NCI-H460 (cell line): ENCODE measurements at regions not wholly inside any gene's neighbourhood (a gene's known extent, or its start where the extent isn't known, plus 50 kb on each side); places are given as distances from the start of the nearest gene placed in this dataset.
"Not testable (repeated sequence)": the region's sequence is repeated elsewhere in the genome, so short reads cannot be mapped to it uniquely, and the experiment has no call there.

ENCODE experiments used
- DNase-seq: peaks from one replicate; pipeline ENCODE4 v3.0.0-alpha.2; 2016; ENCODE audit warnings: low read depth; ENCODE audit errors: extremely low read depth

GRCh38 chr5:14954616-14955343, 83.2 kb upstream of the ANKH start:
- no peak for DNase-seq

GRCh38 chr5:14954216-14954615, 82.6 kb upstream of the ANKH start:
- DNase-seq: no peak

- DNase-seq: no peak
Observed at GRCh38 chr5:14953075-14953607, 81.6 kb upstream of the ANKH start.

GRCh38 chr5:14948383-14948782, 76.8 kb upstream of the ANKH start:
- no peak for DNase-seq

GRCh38 chr5:14946815-14947620, 75.4 kb upstream of the ANKH start:
- peak; percentile 49 for DNase-seq

GRCh38 chr5:14945450-14945849, 73.9 kb upstream of the ANKH start:
- no peak for DNase-seq

GRCh38 chr5:14944996-14945395, 73.4 kb upstream of the ANKH start:
- no peak for DNase-seq

GRCh38 chr5:14944350-14944739, 72.8 kb upstream of the ANKH start:
- DNase-seq: no peak

GRCh38 chr5:14942212-14942611, 70.6 kb upstream of the ANKH start:
- DNase-seq: no peak

GRCh38 chr5:14937254-14937653, 65.7 kb upstream of the ANKH start:
- DNase-seq: no peak

GRCh38 chr5:14936588-14936987, 65.0 kb upstream of the ANKH start:
- no peak for DNase-seq

GRCh38 chr5:14935341-14935740, 63.8 kb upstream of the ANKH start:
- DNase-seq: no peak

GRCh38 chr5:14932902-14933469, 61.4 kb upstream of the ANKH start:
- no peak for DNase-seq

GRCh38 chr5:14930486-14930885, 58.9 kb upstream of the ANKH start:
- DNase-seq: no peak

- no peak for DNase-seq
Observed at GRCh38 chr5:14929293-14930065, 57.9 kb upstream of the ANKH start.

GRCh38 chr5:14928661-14929060, 57.1 kb upstream of the ANKH start:
- DNase-seq: no peak

GRCh38 chr5:14925326-14925725, 53.7 kb upstream of the ANKH start:
- DNase-seq: no peak

- DNase-seq: not testable (repeated sequence)
Observed at GRCh38 chr5:14922952-14923351, 51.4 kb upstream of the ANKH start.

GRCh38 chr5:14922456-14922855, 50.9 kb upstream of the ANKH start:
- DNase-seq: no peak
